H9 (cell line): ENCODE measurements at regions not wholly inside any gene's neighbourhood (a gene's known extent, or its start where the extent isn't known, plus 50 kb on each side); places are given as distances from the start of the nearest gene placed in this dataset.

Experiments
- DNase-seq: peaks from one replicate; pipeline ENCODE4 v3.0.0-alpha.2; 2017
- H2AFZ ChIP-seq: one replicate; pipeline ENCODE4 v1.6.1; 2013; ENCODE audit warnings: mild to moderate bottlenecking, low read length, control low read depth, moderate library complexity
- H2AK5ac ChIP-seq: 2 replicates; pipeline ENCODE4 v1.6.1; 2013; ENCODE audit warnings: low read length, control low read depth, mixed read lengths; ENCODE audit not compliant: insufficient read length
- H2BK120ac ChIP-seq: one replicate; pipeline ENCODE4 v1.6.1; 2013; ENCODE audit warnings: low read depth, mild to moderate bottlenecking, low read length, control low read depth, inconsistent platforms; ENCODE audit not compliant: poor library complexity, severe bottlenecking
- H2BK12ac ChIP-seq: 2 replicates; pipeline ENCODE4 v1.6.1; 2013; ENCODE audit warnings: low read length, control low read depth, mixed read lengths, low read depth; ENCODE audit not compliant: insufficient read length
- H2BK15ac ChIP-seq: 2 replicates; pipeline ENCODE4 v1.6.1; 2013; ENCODE audit warnings: low read depth, low read length, control low read depth
- H2BK20ac ChIP-seq: one replicate; pipeline ENCODE4 v1.6.1; 2013; ENCODE audit warnings: low read depth, mild to moderate bottlenecking, low read length, control low read depth, inconsistent platforms; ENCODE audit not compliant: poor library complexity, severe bottlenecking
- H2BK5ac ChIP-seq: 2 replicates; pipeline ENCODE4 v1.6.1; 2013; ENCODE audit warnings: low read length, control low read depth, mixed read lengths; ENCODE audit not compliant: insufficient read length
- H3K14ac ChIP-seq: 2 replicates; pipeline ENCODE4 v1.6.1; 2013; ENCODE audit warnings: low read length, control low read depth; ENCODE audit not compliant: insufficient read depth
- H3K18ac ChIP-seq: 2 replicates; pipeline ENCODE4 v1.6.1; 2013; ENCODE audit warnings: low read depth, mild to moderate bottlenecking, mixed read lengths, low read length, control low read depth; ENCODE audit not compliant: insufficient read length
- H3K23ac ChIP-seq: 2 replicates; pipeline ENCODE4 v1.6.1; 2013; ENCODE audit warnings: low read length, control low read depth, mixed read lengths, low read depth; ENCODE audit not compliant: insufficient read length
- H3K23me2 ChIP-seq: 2 replicates; pipeline ENCODE4 v1.6.1; 2013; ENCODE audit warnings: low read depth, mild to moderate bottlenecking, mixed read lengths, low read length, control low read depth; ENCODE audit not compliant: insufficient read length, poor library complexity, severe bottlenecking
- H3K27ac ChIP-seq: 2 replicates; pipeline ENCODE4 v1.5.1; 2013; ENCODE audit warnings: low read length, control low read depth, mixed read lengths, low read depth; ENCODE audit not compliant: insufficient read length
- H3K27me3 ChIP-seq: 2 replicates; pipeline ENCODE4 v1.6.1; 2013; ENCODE audit warnings: low read length, control low read depth, inconsistent platforms; ENCODE audit not compliant: insufficient read depth
- H3K4ac ChIP-seq: 2 replicates; pipeline ENCODE4 v1.6.1; 2013; ENCODE audit warnings: low read depth, mild to moderate bottlenecking, control low read depth, inconsistent platforms, low read length, moderate library complexity
- H3K4me1 ChIP-seq: 2 replicates; pipeline ENCODE4 v1.6.1; 2013; ENCODE audit warnings: low read length, control low read depth, inconsistent platforms; ENCODE audit not compliant: insufficient read depth
- H3K4me2 ChIP-seq: 2 replicates; pipeline ENCODE4 v1.6.1; 2013; ENCODE audit warnings: low read length, control low read depth, mixed read lengths; ENCODE audit not compliant: insufficient read length, insufficient read depth
- H3K56ac ChIP-seq: 2 replicates; pipeline ENCODE4 v1.6.1; 2013; ENCODE audit warnings: low read depth, mild to moderate bottlenecking, mixed read lengths, low read length, control low read depth; ENCODE audit not compliant: insufficient read length
- H3K79me1 ChIP-seq: 2 replicates; pipeline ENCODE4 v1.6.1; 2013; ENCODE audit warnings: low read depth, mild to moderate bottlenecking, moderate library complexity, low read length, control low read depth, inconsistent platforms; ENCODE audit not compliant: insufficient read depth, poor library complexity, severe bottlenecking
- H3K79me2 ChIP-seq: 2 replicates; pipeline ENCODE4 v1.6.1; 2013; ENCODE audit warnings: low read length, control low read depth, inconsistent platforms; ENCODE audit not compliant: insufficient read depth
- H3K9ac ChIP-seq: 2 replicates; pipeline ENCODE4 v1.6.1; 2013; ENCODE audit warnings: low read length, control low read depth, mixed read lengths; ENCODE audit not compliant: insufficient read length; ENCODE audit errors: extremely low read depth
- H3K9me3 ChIP-seq: one replicate; pipeline ENCODE4 v1.6.1; 2013; ENCODE audit warnings: low read depth, low read length, inconsistent platforms; ENCODE audit not compliant: control insufficient read depth
- H3T11ph ChIP-seq: one replicate; pipeline ENCODE4 v1.6.1; 2013; ENCODE audit warnings: mild to moderate bottlenecking, low read length, control low read depth, inconsistent platforms
- H4K20me1 ChIP-seq: one replicate; pipeline ENCODE4 v1.6.1; 2013; ENCODE audit not compliant: control insufficient read depth, insufficient read length, insufficient read depth
- H4K5ac ChIP-seq: 2 replicates; pipeline ENCODE4 v1.6.1; 2013; ENCODE audit warnings: low read depth, mild to moderate bottlenecking, mixed read lengths, low read length, control low read depth; ENCODE audit not compliant: insufficient read length
- H4K8ac ChIP-seq: replicated peaks from 2 replicates; pipeline ENCODE4 v1.6.1; 2013; ENCODE audit warnings: low read length, control low read depth, mixed read lengths, low read depth; ENCODE audit not compliant: insufficient read length
- H4K91ac ChIP-seq: 2 replicates; pipeline ENCODE4 v1.6.1; 2013; ENCODE audit warnings: low read depth, mild to moderate bottlenecking, moderate library complexity, mixed read lengths, low read length, control low read depth; ENCODE audit not compliant: insufficient read length
- H3K27ac Mint-ChIP-seq, 3 experiments: 2 replicates in 2 of 3; 3 replicates in 1 of 3; pipeline ENCODE4 v1.8.0; 2020 to 2021; ENCODE audit warnings: mixed read lengths in 3 of 3, mild to moderate bottlenecking in 1 of 3, moderate library complexity in 1 of 3
- H3K27me3 Mint-ChIP-seq: 2 replicates; pipeline ENCODE4 v1.8.0; 2021; ENCODE audit warnings: low read depth, mild to moderate bottlenecking, moderate library complexity, mixed read lengths
- H3K36me3 Mint-ChIP-seq, 3 experiments: 2 replicates in 2 of 3; 3 replicates in 1 of 3; pipeline ENCODE4 v1.8.0; 2020 to 2021; ENCODE audit warnings: low read depth in 3 of 3, mixed read lengths in 3 of 3; ENCODE audit not compliant: insufficient read depth in 1 of 3
- H3K4me1 Mint-ChIP-seq, 2 experiments: 2 replicates each; pipeline ENCODE4 v1.8.0; 2020; ENCODE audit warnings: mixed read lengths in 2 of 2
- H3K4me3 Mint-ChIP-seq, 2 experiments: 2 replicates in 1 of 2; 3 replicates in 1 of 2; pipeline ENCODE4 v1.8.0; 2020 to 2021; ENCODE audit warnings: mild to moderate bottlenecking in 2 of 2, mixed read lengths in 2 of 2, moderate library complexity in 1 of 2
- H3K9me3 Mint-ChIP-seq, 2 experiments: 2 replicates in 1 of 2; 3 replicates in 1 of 2; pipeline ENCODE4 v1.8.0; 2020; ENCODE audit warnings: mild to moderate bottlenecking in 2 of 2, mixed read lengths in 2 of 2, moderate library complexity in 1 of 2
- CTCF ChIP-seq: fragments of 200-600 bp; sonication (generic); conservative IDR thresholded peaks from 3 replicates; pipeline ENCODE4 v1.8.0; 2021; ENCODE audit warnings: antibody characterized with exemption, mild to moderate bottlenecking
- WGBS: extraction: QIAGEN DNeasy Blood & Tissue Kit; methylation state at CpG from one replicate; pipeline ENCODE4 v1.1.7; 2013; ENCODE audit warnings: missing lambda C conversion rate, low lambda C conversion rate, mixed read lengths; ENCODE audit not compliant: insufficient read length; ENCODE audit errors: extremely low coverage; 5-methylcytosine and 5-hydroxymethylcytosine counted together

- Mint-ChIP-seq H3K36me3 (peaks cover 0 to 6% (median 0%) of the 10 kb centered on the region in 3 experiments; a peak in 2 of 7 replicates), H3K4me3 (no peak overlapping the region), H3K9me3 (peaks cover 4% of the 10 kb centered on the region in 2 experiments; a peak in 3 of 5 replicates), H3K4me1 (no peaks in the 10 kb centered on the region), H3K27me3 (no peaks in the 10 kb centered on the region), H3K27ac (no peak overlapping the region)
- Histone ChIP-seq H3K23ac (no peak overlapping the region), H3K9me3 (no peaks in the 10 kb centered on the region), H3T11ph (no peak overlapping the region), H2AFZ (no peak overlapping the region), H3K56ac (no peak overlapping the region), H2BK120ac (no peak overlapping the region), H3K27ac (no peak overlapping the region), H4K5ac (no peak overlapping the region), H4K20me1 (no peaks in the 10 kb centered on the region), H3K18ac (no peak overlapping the region), H4K8ac (no peak overlapping the region), H3K79me1 (no peaks in the 10 kb centered on the region), H3K4me1 (no peaks in the 10 kb centered on the region), H3K23me2 (no peaks in the 10 kb centered on the region), H2AK5ac (no peak overlapping the region), H3K9ac (no peak overlapping the region), H3K4ac (no peak overlapping the region), H2BK20ac (no peak overlapping the region), H2BK12ac (no peak overlapping the region), H3K14ac (no peak overlapping the region), H3K4me2 (no peak overlapping the region), H2BK15ac (no peak overlapping the region), H2BK5ac (no peak overlapping the region), H3K27me3 (no peaks in the 10 kb centered on the region), H3K79me2 (no peaks in the 10 kb centered on the region), H4K91ac (no peak overlapping the region)
- no peak for DNase-seq
- no peak for TF ChIP-seq CTCF
- WGBS: no CpG with 5 or more reads among the region's 2 CpGs
Observed at GRCh38 chr3:107111872-107112271, 265.4 kb upstream of the CCDC54 start.
